A673 (cell line): ENCODE measurements at regions not wholly inside any gene's neighbourhood (a gene's known extent, or its start where the extent isn't known, plus 50 kb on each side); places are given as distances from the start of the nearest gene placed in this dataset.

Experiments
- CTCF ChIP-seq: fragments of 300-800, 200-600 bp; sonication (generic); conservative IDR thresholded peaks from 2 replicates; pipeline ENCODE4 v1.5.1; 2017; ENCODE audit warnings: low read depth, mild to moderate bottlenecking, antibody characterized with exemption, low read length, moderate library complexity, mixed read lengths
- EZH2 ChIP-seq: fragments of 200-600 bp; sonication (generic); IDR thresholded peaks from 2 replicates; pipeline ENCODE4 v1.6.1; 2017; ENCODE audit warnings: borderline replicate concordance, low read depth, mild to moderate bottlenecking, mixed read lengths, antibody characterized with exemption, low read length; ENCODE audit not compliant: poor library complexity, severe bottlenecking

GRCh38 chr16:6512512-6512911 is 820.1 kb upstream of the RBFOX1 start:
- TF ChIP-seq CTCF = no peak
- TF ChIP-seq EZH2 = no peak
